K562 (cell line): ENCODE measurements at regions not wholly inside any gene's neighbourhood (a gene's known extent, or its start where the extent isn't known, plus 50 kb on each side); places are given as distances from the start of the nearest gene placed in this dataset.

ENCODE experiments used
- CREB3 ChIP-seq: fragments of 450-650 bp; conservative IDR thresholded peaks from 2 replicates; pipeline ENCODE4 v1.6.1; 2016; ENCODE audit warnings: missing genetic modification characterization, low read depth, mild to moderate bottlenecking, missing compliant biosample characterization, moderate library complexity
- E2F6 ChIP-seq, 2 experiments: IDR thresholded peaks; 2 replicates each; pipeline ENCODE4 v1.6.1; 2011; ENCODE audit warnings: borderline replicate concordance in 1 of 2, control low read depth in 1 of 2, low read depth in 1 of 2, low read length in 1 of 2, mild to moderate bottlenecking in 1 of 2, mixed read lengths in 1 of 2, moderate library complexity in 1 of 2; ENCODE audit not compliant: insufficient read depth in 1 of 2, insufficient read length in 1 of 2, poor library complexity in 1 of 2, severe bottlenecking in 1 of 2; ENCODE audit errors: extremely low read depth in 1 of 2
- GABPB2 ChIP-seq: fragments of 250-450 bp; sonication (Bioruptor Pico); conservative IDR thresholded peaks from 2 replicates; pipeline ENCODE4 v1.5.1; 2021; ENCODE audit warnings: mild to moderate bottlenecking
- HMGN3 ChIP-seq: IDR thresholded peaks from 2 replicates; pipeline ENCODE4 v1.6.1; 2011; ENCODE audit warnings: borderline replicate concordance, low read depth, mild to moderate bottlenecking, mixed read lengths, low read length; ENCODE audit not compliant: insufficient read length; ENCODE audit errors: extremely low read depth
- ILF3 ChIP-seq: fragments of 450-650 bp; IDR thresholded peaks from 2 replicates; pipeline ENCODE4 v1.6.1; 2018; ENCODE audit warnings: antibody characterized with exemption, mild to moderate bottlenecking, moderate library complexity, borderline replicate concordance
- KLF16 ChIP-seq: IDR thresholded peaks from 2 replicates; pipeline ENCODE4 v1.6.1; 2016; ENCODE audit warnings: antibody characterized with exemption
- PPARD ChIP-seq: fragments of 250-450 bp; sonication (Bioruptor Pico); IDR thresholded peaks from 2 replicates; pipeline ENCODE4 v1.8.0; 2022; ENCODE audit warnings: inconsistent platforms, mild to moderate bottlenecking, moderate library complexity
- SMAD4 ChIP-seq: fragments of 250-450 bp; sonication (Bioruptor Pico); conservative IDR thresholded peaks from 2 replicates; pipeline ENCODE4 v1.8.0; 2021; ENCODE audit warnings: inconsistent platforms, mild to moderate bottlenecking, moderate library complexity
- TGIF2 ChIP-seq: sonication (generic); formaldehyde crosslinking; IDR thresholded peaks from 2 replicates; pipeline ENCODE4 v1.8.1; 2022; ENCODE audit warnings: mild to moderate bottlenecking, missing genetic modification reagents, moderate library complexity
- XRCC3 ChIP-seq: fragments of 450-650 bp; IDR thresholded peaks from 2 replicates; pipeline ENCODE4 v1.6.1; 2017; ENCODE audit warnings: mild to moderate bottlenecking, moderate library complexity
- ZBTB7A ChIP-seq: IDR thresholded peaks from 2 replicates; pipeline ENCODE4 v1.6.1; 2011; ENCODE audit warnings: low read depth, mild to moderate bottlenecking, low read length, moderate library complexity, borderline replicate concordance; ENCODE audit not compliant: control insufficient read depth
- ZFP36 ChIP-seq: fragments of 150-350 bp; IDR thresholded peaks from 2 replicates; pipeline ENCODE4 v1.6.1; 2018; ENCODE audit warnings: low read length, low read depth; ENCODE audit not compliant: partially characterized antibody
- ZNF282 ChIP-seq: sonication (generic); formaldehyde crosslinking; IDR thresholded peaks from 2 replicates; pipeline ENCODE4 v1.8.1; 2023; ENCODE audit warnings: missing genetic modification reagents
- ZNF444 ChIP-seq: fragments of 250-450 bp; sonication (Bioruptor Pico); IDR thresholded peaks from 2 replicates; pipeline ENCODE4 v1.4.0; 2020; ENCODE audit warnings: mild to moderate bottlenecking, moderate library complexity
- TF ChIP-seq, protein P1 (sequence below): fragments of 450-650 bp; formaldehyde crosslinking; IDR thresholded peaks from 2 replicates; pipeline ENCODE4 v1.4.0; 2022; ENCODE audit warnings: mild to moderate bottlenecking, moderate library complexity

DNA sequence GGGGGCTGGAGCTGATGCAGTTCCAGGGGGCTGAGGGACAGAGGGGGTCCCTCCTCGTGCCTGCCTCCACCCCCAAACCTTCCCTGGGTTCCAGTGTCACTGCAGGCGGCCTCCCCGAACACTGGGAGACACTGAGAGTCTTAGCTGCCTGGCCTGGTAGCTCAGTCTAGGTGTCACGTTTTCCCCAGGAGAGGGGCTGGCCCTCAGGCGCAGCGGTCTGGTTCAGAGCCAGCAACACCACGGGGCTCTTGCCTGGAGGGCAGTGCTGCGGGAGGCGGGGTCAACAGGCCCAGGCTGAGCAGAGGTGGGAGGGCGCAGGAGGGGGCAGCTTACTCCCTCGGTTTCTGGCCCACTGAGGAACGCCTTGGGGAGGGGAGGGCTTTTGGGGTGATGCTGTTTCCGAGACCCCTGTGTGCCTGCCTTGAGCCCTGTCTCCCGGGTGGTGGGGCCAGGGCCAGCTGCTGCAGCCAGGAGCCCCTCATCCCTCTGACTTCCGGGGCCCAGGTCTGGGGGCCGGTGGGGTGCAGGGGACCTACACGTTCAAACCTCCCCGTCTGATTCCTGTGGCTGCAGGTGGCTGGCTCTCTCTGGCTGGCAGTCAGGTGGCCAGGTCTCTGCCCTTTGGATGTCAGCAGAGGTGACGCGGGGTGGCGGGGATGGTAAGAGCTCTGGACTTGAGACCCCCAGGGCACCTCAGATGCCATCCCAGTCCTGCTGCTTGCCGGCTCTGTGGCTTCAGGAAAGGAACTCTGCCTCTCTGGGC is 89.3 kb upstream of the GSE1 start (continued):
- TF ChIP-seq, protein P1, sequence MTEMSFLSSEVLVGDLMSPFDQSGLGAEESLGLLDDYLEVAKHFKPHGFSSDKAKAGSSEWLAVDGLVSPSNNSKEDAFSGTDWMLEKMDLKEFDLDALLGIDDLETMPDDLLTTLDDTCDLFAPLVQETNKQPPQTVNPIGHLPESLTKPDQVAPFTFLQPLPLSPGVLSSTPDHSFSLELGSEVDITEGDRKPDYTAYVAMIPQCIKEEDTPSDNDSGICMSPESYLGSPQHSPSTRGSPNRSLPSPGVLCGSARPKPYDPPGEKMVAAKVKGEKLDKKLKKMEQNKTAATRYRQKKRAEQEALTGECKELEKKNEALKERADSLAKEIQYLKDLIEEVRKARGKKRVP (CRISPR knock-in tag), result no peak
- TF ChIP-seq ZNF282, result no peak
- no peak for TF ChIP-seq KLF16
- no peak for TF ChIP-seq TGIF2
- no peak for TF ChIP-seq ZNF444 (CRISPR knock-in tag)
- no peak for TF ChIP-seq PPARD
- no peak for TF ChIP-seq XRCC3
- no peak for TF ChIP-seq CREB3 (tag)
- TF ChIP-seq HMGN3, result no peak
- TF ChIP-seq SMAD4 (CRISPR knock-in tag), result peak; percentile 54; the same call in 1 of the 2 replicates
- TF ChIP-seq ZFP36, result peak; percentile 59
- peak; percentile 83; the same call in 1 of the 2 replicates for TF ChIP-seq ZBTB7A
- TF ChIP-seq GABPB2 (CRISPR knock-in tag), result no peak
- TF ChIP-seq E2F6 (IDR thresholded peaks at IDR 0.05; ENCODE audit: borderline replicate concordance in 1 of 2, extremely low read depth in 1 of 2, insufficient read depth in 1 of 2, insufficient read length in 1 of 2, low read depth in 1 of 2, low read length in 1 of 2, poor library complexity in 1 of 2, severe bottlenecking in 1 of 2), result no peak
- no peak for TF ChIP-seq ILF3
- TF ChIP-seq, all 486 proteins: peak for 23
